ENCODE measurements at regions not wholly inside any gene's neighbourhood (a gene's known extent, or its start where the extent isn't known, plus 50 kb on each side); places are given as distances from the start of the nearest gene placed in this dataset.
A peak's percentile ranks its signal among the peaks of the same experiment; 100 is the strongest.

DNA sequence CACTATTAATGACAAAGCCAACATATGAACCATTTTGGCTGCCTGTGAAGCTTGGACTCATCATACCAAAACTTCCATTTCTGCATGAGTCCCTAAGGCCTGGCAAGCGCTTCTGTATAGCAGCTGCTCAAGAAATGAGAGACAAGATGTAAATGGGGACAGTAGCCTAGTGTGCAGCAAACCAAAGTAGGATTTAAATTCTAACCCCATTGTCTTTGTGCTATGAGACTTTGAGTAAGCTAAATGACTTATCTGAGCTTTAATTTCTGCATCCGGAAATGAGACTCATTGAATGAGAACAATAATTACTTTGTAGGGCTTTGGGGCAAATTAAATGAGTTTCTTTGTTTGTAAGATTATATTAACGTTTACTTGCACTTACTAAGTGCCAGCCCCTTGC, 536.4 kb upstream of the CDH7 start:
- TF ChIP-seq EZH2 (IDR thresholded peaks at IDR 0.05; ENCODE audit: borderline replicate concordance) (no peak), EZH2phosphoT487 (IDR thresholded peaks at IDR 0.05; ENCODE audit: low read depth, severe bottlenecking, unreplicated experiment) (no peak), CTCF (IDR thresholded peaks at IDR 0.05; ENCODE audit: poor library complexity) (no peak)
- 87% methylated on average over 3 of the region's 3 CpGs for WGBS (ENCODE audit: low lambda C conversion rate, missing lambda C conversion rate)
- no peaks in the 10 kb centered on the region for H3K36me3 ChIP-seq (replicated peaks; ENCODE audit: insufficient read depth, low read depth)

GRCh38 chr18:65206551-65207260, 544.1 kb upstream of the CDH7 start:
- no peak overlapping the region for H3K4me3 ChIP-seq
- no peaks in the 10 kb centered on the region for H3K79me2 ChIP-seq
- peak; percentile 6 for DNase-seq (ENCODE audit: low spot score)
- no peaks in the 10 kb centered on the region for H3K27me3 ChIP-seq
- H3K4me1 ChIP-seq (ENCODE audit: insufficient read depth), result no peaks in the 10 kb centered on the region
- H3K36me3 ChIP-seq (replicated peaks; ENCODE audit: insufficient read depth, low read depth), result no peaks in the 10 kb centered on the region
- no peak overlapping the region for H2AFZ ChIP-seq
- WGBS (ENCODE audit: low lambda C conversion rate, missing lambda C conversion rate), result 80% methylated on average over 24 of the region's 24 CpGs
- no peak overlapping the region for H3K27ac ChIP-seq
- no peak overlapping the region for H3K4me2 ChIP-seq
- peak; percentile 29 for TF ChIP-seq CTCF (IDR thresholded peaks at IDR 0.05; ENCODE audit: poor library complexity)
- TF ChIP-seq EZH2phosphoT487 (IDR thresholded peaks at IDR 0.05; ENCODE audit: low read depth, severe bottlenecking, unreplicated experiment), result no peak
- H3K9me2 ChIP-seq (replicated peaks; ENCODE audit: insufficient read depth), result no peaks in the 10 kb centered on the region
- no peaks in the 10 kb centered on the region for H4K20me1 ChIP-seq (ENCODE audit: insufficient read depth, poor library complexity, severe bottlenecking)
- no peaks in the 10 kb centered on the region for H3K9me3 ChIP-seq (ENCODE audit: low read depth)

More for the DNA sequence above, 536.4 kb upstream of the CDH7 start:
- Histone ChIP-seq H2AFZ (no peak overlapping the region), H3K27me3 (peaks cover 5% of the 10 kb centered on the region), H3K4me1 (ENCODE audit: insufficient read depth) (no peaks in the 10 kb centered on the region), H3K4me2 (no peak overlapping the region), H3K9me3 (ENCODE audit: low read depth) (no peaks in the 10 kb centered on the region), H3K4me3 (no peak overlapping the region), H3K27ac (no peak overlapping the region), H3K79me2 (no peaks in the 10 kb centered on the region), H4K20me1 (ENCODE audit: insufficient read depth, poor library complexity, severe bottlenecking) (no peaks in the 10 kb centered on the region), H3K9me2 (replicated peaks; ENCODE audit: insufficient read depth) (no peaks in the 10 kb centered on the region)
- DNase-seq (ENCODE audit: low spot score), result no peak

DNA sequence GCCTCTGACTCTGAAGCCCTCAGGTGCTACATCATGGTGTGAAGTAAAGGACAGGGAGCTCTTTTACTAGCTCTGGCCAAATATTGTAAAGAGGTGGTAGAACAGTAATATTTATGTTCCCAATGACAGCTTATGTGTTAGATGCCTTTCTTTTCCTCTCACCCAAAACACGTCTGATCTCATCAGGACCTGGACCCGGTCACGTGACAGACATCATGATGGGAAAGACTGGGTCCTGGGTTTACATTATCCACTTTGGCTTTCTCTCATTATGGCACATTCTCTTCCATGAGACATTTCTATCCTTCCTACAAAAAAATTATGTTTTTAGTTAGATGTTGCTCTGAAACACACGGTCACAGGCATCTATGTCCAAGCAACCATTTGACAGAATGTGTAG, 548.7 kb upstream of the CDH7 start:
- TF ChIP-seq EZH2 (IDR thresholded peaks at IDR 0.05; ENCODE audit: borderline replicate concordance) (no peak), CTCF (IDR thresholded peaks at IDR 0.05; ENCODE audit: poor library complexity) (no peak), EZH2phosphoT487 (IDR thresholded peaks at IDR 0.05; ENCODE audit: low read depth, severe bottlenecking, unreplicated experiment) (no peak)
- Histone ChIP-seq H3K27me3 (no peaks in the 10 kb centered on the region), H3K9me2 (replicated peaks; ENCODE audit: insufficient read depth) (no peaks in the 10 kb centered on the region), H3K9me3 (ENCODE audit: low read depth) (no peaks in the 10 kb centered on the region), H3K36me3 (replicated peaks; ENCODE audit: insufficient read depth, low read depth) (no peaks in the 10 kb centered on the region), H3K4me1 (ENCODE audit: insufficient read depth) (no peaks in the 10 kb centered on the region), H4K20me1 (ENCODE audit: insufficient read depth, poor library complexity, severe bottlenecking) (no peaks in the 10 kb centered on the region), H3K4me3 (no peak overlapping the region), H3K27ac (no peak overlapping the region), H3K79me2 (no peaks in the 10 kb centered on the region), H2AFZ (no peak overlapping the region), H3K4me2 (no peak overlapping the region)
- no peak for DNase-seq (ENCODE audit: low spot score)
- WGBS (ENCODE audit: low lambda C conversion rate, missing lambda C conversion rate), result 92% methylated on average over 4 of the region's 4 CpGs

All from hepatocyte (in vitro differentiated cells).